Left hindlimb (tissue), 1 donor: ENCODE measurements at regions not wholly inside any gene's neighbourhood (a gene's known extent, or its start where the extent isn't known, plus 50 kb on each side); places are given as distances from the start of the nearest gene placed in this dataset.
A peak's percentile ranks its signal among the peaks of the same experiment; 100 is the strongest.

Experiments
- DNase-seq: peaks from one replicate; pipeline ENCODE4 v3.0.0-alpha.2; 2018

- DNase-seq, result no peak
These were observed 171.9 kb upstream of the USP25 start for GRCh38 chr21:15557925-15558324.

- no peak for DNase-seq
These were observed 170.9 kb upstream of the USP25 start for GRCh38 chr21:15558884-15559283.

DNA sequence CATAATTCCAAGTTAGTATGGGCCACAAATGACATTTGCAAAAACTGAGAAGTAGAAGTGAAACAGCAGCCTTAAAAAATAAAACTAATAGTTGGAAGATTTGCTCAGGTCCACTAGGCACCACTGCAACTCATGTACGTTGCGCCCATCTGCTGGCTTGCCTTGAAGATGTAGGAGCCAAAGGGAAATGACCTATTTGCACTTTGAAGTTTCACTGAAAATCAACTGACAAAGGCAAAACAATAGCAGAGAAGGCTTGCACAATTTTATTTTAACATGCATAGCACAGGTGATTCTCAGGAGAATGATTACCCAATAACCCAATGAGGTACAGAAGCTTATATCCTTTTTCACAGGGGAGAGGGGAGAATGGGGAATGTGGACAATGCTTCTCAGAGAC, 170.1 kb upstream of the USP25 start:
- no peak for DNase-seq

DNA sequence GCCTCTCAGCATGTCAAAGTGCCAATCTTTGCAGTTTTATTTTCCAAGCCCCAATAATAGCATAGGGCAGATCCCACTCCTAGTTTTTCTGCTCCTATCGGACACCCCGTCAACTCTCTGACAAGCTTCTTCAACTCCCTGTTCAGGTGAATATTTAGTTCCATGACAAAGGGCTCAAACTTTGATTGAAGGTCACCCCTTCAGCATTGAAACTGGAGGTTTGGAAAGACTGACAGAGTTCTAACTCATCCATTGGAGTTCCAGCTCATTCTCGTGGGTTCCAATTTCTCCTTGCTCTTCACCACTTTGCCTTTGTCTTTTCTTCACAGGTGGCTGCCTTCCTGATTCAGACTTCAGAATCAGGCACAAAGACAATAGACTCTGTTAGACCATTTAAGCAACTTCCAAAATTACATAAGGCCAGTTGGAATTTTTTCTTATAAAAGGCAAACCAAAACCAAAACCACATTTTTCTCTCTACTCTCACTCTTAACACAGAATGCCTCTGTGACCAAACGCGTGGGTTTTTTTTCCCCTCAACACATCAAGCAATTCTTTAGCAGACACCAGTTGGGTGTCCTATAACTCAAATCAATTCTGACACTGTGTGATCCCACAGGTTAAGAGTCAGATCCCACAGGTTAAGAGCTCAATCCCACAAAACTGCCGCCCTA, 169.3 kb upstream of the USP25 start:
- no peak for DNase-seq

DNA sequence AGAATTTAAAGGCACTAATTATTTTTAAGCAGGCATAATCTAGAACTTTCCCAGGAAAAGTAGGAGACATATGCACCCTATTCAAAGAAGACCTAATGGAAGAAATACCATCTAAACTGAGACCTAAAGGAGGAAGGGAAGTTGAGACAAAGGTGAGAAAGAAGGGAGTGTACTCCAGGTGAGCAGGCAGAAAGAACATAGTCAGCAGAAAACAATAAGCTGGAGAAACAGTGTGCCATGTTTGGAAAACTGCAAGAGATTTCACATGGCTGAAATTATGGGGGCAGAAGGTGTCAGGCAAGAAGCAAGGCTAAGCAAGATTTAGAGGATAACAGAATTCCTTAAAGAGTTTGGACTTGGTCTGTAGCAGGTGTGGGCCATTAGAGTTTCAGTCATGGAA, 167.0 kb upstream of the USP25 start:
- DNase-seq, result no peak

- DNase-seq, result no peak
These were observed 164.9 kb upstream of the USP25 start for GRCh38 chr21:15564907-15565306.

DNA sequence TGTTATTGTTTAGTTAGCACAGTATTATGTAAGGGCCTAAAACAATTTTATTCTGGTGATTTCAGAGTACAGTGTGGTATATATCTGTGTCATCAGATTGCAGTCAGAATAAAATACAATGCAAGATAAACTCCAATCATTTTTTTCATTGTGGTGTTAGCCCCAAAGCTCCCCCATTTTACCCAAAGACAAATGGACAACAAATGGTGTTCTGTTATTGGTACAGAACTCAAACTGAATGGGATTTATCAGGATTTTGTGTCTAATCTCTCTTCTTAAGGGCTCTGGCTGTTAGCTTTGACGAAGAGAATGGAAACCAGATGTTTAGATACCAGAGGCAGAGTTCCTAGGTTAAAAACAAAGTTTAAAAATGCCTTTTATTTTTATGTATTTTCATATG, 163.1 kb upstream of the USP25 start:
- DNase-seq, result no peak

DNA sequence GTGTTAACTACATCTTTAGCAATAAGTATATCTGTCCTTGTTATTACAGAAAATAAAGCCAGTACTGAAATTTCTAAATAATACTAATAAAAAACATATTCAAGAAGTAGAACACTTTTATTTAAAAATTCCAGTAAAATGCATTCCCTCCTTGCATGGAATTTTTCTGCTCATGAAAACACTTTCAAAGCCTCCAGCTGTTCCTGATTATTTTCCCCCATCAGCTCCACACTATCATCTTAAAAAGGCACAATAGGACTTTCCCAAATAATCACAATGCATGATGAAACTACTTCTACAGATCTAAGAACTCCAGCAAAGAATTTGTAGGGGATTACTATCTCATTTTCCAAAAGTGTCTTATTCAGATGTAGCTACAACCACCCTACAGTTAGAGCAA, 162.6 kb upstream of the USP25 start:
- no peak for DNase-seq

GRCh38 chr21:15568516-15568915, 161.3 kb upstream of the USP25 start:
- no peak for DNase-seq

DNA sequence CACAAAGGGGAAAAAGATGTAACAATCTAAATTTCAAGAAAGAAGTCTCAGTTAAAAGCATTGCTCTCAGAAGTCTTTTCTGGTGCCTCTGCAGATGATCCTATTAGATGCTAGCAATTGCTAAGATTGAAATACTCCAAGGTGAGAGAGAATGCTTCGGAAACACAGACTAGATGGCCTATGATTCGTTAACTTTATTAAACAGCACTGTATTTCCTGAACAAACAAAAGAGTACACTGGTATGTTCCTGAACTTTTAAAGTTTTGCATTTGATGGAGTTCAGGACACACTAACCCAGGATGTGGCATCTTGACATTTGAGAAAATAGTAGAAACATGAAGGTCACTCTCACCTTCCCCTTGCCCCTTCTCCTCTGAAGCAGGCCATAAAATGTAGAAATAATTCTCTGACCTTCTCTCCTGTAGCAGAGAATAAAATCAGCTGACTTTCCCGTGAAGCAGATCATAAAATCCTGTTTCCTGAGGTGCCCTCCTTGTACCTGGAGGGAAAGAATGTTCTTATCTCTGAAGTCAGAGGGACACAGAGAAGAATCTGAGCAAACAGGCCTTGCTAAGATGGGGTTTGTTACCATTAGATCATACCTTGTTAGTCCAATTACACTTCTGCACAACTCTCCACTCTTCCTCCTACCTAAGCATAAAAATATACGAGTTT, 142.9 kb upstream of the USP25 start:
- no peak for DNase-seq

DNA sequence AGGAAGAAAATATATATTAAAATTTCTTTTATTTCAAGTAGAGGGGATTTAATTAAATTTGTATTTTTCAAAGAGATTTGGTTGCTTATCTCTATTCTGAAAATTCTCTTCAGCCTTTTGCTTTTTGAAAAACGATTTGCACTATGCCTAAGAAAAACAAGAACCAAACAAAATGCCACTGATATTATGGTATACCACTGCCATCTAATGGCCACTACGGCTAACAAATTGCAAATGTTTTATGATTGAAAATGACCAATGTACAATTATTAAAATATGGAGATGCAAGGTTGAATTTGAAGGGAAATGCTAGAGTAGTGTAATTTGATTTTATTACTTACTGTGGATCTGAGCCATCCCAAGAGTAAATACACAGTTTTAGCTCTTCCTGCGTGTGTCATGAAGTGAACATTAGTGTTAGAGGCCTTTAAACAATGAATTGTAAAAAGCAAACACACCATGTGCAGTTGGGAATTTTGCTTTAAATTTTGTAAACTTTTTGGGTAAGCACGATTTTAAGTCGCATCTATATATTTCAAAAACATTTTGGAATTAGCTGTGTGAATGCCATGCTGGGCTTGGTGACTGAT, 137.4 kb upstream of the USP25 start:
- no peak for DNase-seq

DNA sequence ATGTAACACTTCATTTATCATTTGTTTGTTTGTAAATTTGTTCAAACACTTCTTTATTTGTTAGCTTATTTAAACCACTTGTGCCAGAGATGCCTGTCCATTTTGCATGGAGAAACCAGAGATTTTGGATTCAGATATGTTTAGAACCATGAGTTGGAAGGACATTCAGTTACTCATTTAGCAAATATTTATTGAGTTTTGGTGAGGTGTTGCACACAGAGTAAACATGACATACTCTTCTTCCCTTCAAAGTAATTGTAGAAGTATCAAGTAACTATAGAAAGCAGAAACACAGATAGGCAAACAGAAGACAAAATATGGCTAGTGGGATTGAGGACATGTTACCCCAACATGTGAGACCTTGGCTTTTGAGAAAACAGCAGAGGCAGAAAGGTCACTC, 136.8 kb upstream of the USP25 start:
- no peak for DNase-seq

DNA sequence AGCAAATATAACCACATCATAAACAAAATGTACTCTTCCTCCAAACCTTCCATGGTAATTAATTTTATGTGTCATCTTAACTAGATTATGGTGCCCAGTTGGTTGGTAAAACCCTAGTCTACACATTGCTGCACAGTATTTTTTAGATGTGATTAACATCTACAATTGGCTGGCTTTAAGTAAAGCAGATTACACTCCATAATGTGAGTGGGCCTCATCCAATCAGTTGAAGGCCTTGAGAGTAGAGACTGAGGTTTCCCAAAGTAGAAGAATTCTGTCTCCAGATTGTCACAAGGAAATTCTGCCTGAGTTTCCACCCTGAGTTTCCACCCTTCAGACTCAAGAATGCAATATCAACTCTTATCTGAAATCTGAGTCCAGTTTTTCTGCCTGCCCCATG, 128.4 kb upstream of the USP25 start:
- no peak for DNase-seq

- no peak for DNase-seq
These were observed 125.4 kb upstream of the USP25 start for GRCh38 chr21:15604413-15604812.

- DNase-seq, result no peak
These were observed 115.0 kb upstream of the USP25 start for GRCh38 chr21:15614766-15615165.

GRCh38 chr21:15616864-15617574, 112.8 kb upstream of the USP25 start:
- no peak for DNase-seq

DNA sequence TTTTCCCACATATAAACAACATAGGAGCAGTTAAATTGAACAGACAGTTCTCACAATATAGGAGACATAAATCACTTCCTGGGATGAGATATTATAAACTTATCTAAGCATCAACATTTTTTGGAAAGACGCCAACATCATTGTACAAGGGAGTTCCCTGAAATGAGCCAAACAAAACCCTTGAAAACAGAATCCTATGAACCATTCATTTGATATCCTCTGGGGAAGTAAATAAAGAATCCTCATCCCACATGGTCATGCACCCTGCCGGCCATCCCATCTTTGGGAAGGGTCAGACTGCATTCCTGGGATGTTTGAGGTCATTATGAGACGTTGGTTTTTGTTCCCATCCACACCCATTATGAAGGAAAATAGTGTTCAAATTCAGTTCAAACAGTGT, 111.8 kb upstream of the USP25 start:
- DNase-seq, result peak; percentile 40

DNA sequence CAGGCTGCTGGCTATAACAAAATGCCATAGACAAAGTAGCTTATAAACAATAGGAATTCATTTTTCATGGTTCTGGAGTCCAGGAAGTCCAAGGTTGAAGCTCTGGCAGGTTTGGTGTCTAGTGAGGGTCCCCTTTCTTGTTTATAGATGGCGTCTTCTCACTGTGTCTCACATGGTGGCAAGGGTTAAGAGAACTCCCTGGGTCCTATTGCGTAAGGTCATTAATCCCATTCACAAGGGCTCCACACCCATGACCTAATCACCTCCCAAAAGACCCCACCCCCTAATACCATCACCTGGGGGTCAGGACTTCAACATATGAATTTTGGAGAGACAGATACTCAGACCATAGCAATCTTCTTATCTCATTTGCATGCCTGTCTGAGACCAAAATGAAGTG, 108.9 kb upstream of the USP25 start:
- no peak for DNase-seq

- no peak for DNase-seq
These were observed 105.1 kb upstream of the USP25 start for GRCh38 chr21:15624646-15625045.

GRCh38 chr21:15625363-15625762, 104.4 kb upstream of the USP25 start:
- DNase-seq, result no peak

DNA sequence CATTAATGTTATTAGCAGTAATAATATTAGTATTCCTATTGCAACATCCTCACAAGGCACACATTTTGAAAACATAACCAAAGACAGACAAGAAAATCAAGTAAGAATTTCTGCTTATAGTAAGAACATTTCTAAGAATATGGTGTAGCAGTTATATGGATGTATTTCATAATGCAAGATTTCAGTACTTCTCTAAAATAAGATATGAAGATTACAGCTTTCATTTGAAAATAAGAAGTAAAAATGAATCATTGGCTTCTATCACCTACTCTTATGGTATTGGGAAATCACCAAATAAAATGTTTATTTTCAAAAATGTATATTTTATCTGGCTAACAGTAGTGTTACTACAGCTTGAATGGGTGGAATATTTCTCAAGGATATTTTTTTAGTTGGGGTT, 103.8 kb upstream of the USP25 start:
- no peak for DNase-seq

DNA sequence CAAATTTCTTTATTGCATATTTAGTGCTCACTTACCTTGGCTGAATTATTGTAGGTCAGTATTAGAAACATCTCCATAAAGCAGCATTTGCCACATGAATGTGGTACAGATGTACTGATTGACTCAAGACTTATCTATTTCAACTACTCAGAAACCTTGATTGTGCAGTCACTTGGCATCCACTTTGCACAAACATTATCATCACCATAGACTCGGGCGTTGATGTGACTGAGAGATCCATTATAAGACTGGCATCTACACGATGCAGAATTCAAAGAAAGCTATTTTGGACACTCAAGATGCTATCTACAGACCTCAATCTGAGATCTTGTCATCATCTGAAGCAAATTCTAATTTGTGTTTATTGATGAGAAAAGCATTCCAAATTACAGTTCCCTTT, 102.8 kb upstream of the USP25 start:
- no peak for DNase-seq

GRCh38 chr21:15627823-15628222, 102.0 kb upstream of the USP25 start:
- DNase-seq, result no peak

DNA sequence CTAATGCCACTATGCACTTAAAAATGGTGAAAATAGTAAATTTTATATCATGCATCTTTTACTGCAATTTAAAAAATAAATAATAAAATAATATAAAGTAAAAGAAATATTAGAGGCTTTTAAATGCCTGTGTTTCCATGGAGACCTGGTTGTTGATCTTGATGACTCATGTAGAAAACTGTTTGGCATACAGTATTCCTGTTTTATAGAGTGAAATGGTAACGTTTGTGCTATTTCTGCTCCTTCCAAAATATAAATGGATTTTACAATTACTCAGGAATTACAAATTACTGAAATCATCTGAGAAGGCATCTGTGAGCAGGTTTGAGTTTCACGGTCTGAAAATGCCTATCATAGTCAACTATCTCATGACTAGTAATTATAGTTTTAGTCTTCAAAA, 98.4 kb upstream of the USP25 start:
- DNase-seq, result no peak
